ACC112 (cell line): ENCODE measurements at regions not wholly inside any gene's neighbourhood (a gene's known extent, or its start where the extent isn't known, plus 50 kb on each side); places are given as distances from the start of the nearest gene placed in this dataset.

Experiments
- H2AFZ ChIP-seq: fragments of 200-600 bp; sonication (generic); one replicate; pipeline ENCODE4 v1.6.0; 2017; ENCODE audit warnings: antibody characterized with exemption, low read length; ENCODE audit not compliant: unreplicated experiment
- H3K27ac ChIP-seq: fragments of 200-600 bp; sonication (generic); 2 replicates; pipeline ENCODE4 v1.5.1; 2014; ENCODE audit warnings: low read depth, mild to moderate bottlenecking, antibody characterized with exemption, low read length, moderate library complexity
- H3K27me3 ChIP-seq: fragments of 200-600 bp; sonication (generic); 2 replicates; pipeline ENCODE4 v1.6.1; 2014; ENCODE audit warnings: mild to moderate bottlenecking, antibody characterized with exemption, low read length, moderate library complexity, mixed read lengths; ENCODE audit not compliant: insufficient read depth
- H3K36me3 ChIP-seq: fragments of 200-600 bp; sonication (generic); 2 replicates; pipeline ENCODE4 v1.6.1; 2016; ENCODE audit warnings: mild to moderate bottlenecking, antibody characterized with exemption, low read length, moderate library complexity, mixed read lengths; ENCODE audit not compliant: insufficient read depth
- H3K4me1 ChIP-seq: fragments of 200-600 bp; sonication (generic); one replicate; pipeline ENCODE4 v1.6.1; 2016; ENCODE audit warnings: low read length, mixed read lengths; ENCODE audit not compliant: insufficient read depth, unreplicated experiment, control insufficient read depth
- H3K4me3 ChIP-seq: fragments of 200-600 bp; sonication (generic); 2 replicates; pipeline ENCODE4 v1.5.1; 2014; ENCODE audit warnings: mild to moderate bottlenecking, low read depth, low read length
- H3K79me2 ChIP-seq: fragments of 200-600 bp; sonication (generic); one replicate; pipeline ENCODE4 v1.6.0; 2016; ENCODE audit warnings: low read length; ENCODE audit not compliant: control insufficient read depth, unreplicated experiment, insufficient read depth

GRCh38 chr1:62981434-62981833, 197.5 kb downstream of the ATG4C start:
- Histone ChIP-seq H3K27me3 (peaks cover 77% of the 10 kb centered on the region), H2AFZ (no peak overlapping the region), H3K27ac (no peak overlapping the region)

GRCh38 chr1:62988867-62989266, 204.9 kb downstream of the ATG4C start:
- no peaks in the 10 kb centered on the region for H3K79me2 ChIP-seq
- H3K4me1 ChIP-seq: no peaks in the 10 kb centered on the region
- peaks cover 84% of the 10 kb centered on the region for H3K27me3 ChIP-seq
- H3K4me3 ChIP-seq: no peak overlapping the region
- no peaks in the 10 kb centered on the region for H3K36me3 ChIP-seq
- H3K27ac ChIP-seq: no peak overlapping the region
- H2AFZ ChIP-seq: no peak overlapping the region

More at GRCh38 chr1:62981434-62981833, 197.5 kb downstream of the ATG4C start:
- Histone ChIP-seq H3K4me1 (no peaks in the 10 kb centered on the region), H3K4me3 (no peak overlapping the region), H3K79me2 (no peaks in the 10 kb centered on the region), H3K36me3 (no peaks in the 10 kb centered on the region)

- H3K27ac ChIP-seq: no peak overlapping the region
- H3K4me3 ChIP-seq: no peak overlapping the region
- no peaks in the 10 kb centered on the region for H3K36me3 ChIP-seq
- no peak overlapping the region for H2AFZ ChIP-seq
- H3K79me2 ChIP-seq: no peaks in the 10 kb centered on the region
- H3K4me1 ChIP-seq: no peaks in the 10 kb centered on the region
- peaks cover 83% of the 10 kb centered on the region for H3K27me3 ChIP-seq
These were observed 205.6 kb downstream of the ATG4C start for GRCh38 chr1:62989497-62989896.

GRCh38 chr1:62991152-62991551, 207.2 kb downstream of the ATG4C start:
- no peaks in the 10 kb centered on the region for H3K36me3 ChIP-seq
- no peaks in the 10 kb centered on the region for H3K79me2 ChIP-seq
- H3K27me3 ChIP-seq: peaks cover 75% of the 10 kb centered on the region
- H2AFZ ChIP-seq: no peak overlapping the region
- H3K4me1 ChIP-seq: no peaks in the 10 kb centered on the region
- H3K4me3 ChIP-seq: no peak overlapping the region
- no peak overlapping the region for H3K27ac ChIP-seq

- H3K79me2 ChIP-seq: no peaks in the 10 kb centered on the region
- peaks cover 78% of the 10 kb centered on the region for H3K27me3 ChIP-seq
- H3K36me3 ChIP-seq: no peaks in the 10 kb centered on the region
- H2AFZ ChIP-seq: no peak overlapping the region
- H3K4me3 ChIP-seq: no peak overlapping the region
- no peaks in the 10 kb centered on the region for H3K4me1 ChIP-seq
- H3K27ac ChIP-seq: no peak overlapping the region
These were observed 209.9 kb downstream of the ATG4C start for GRCh38 chr1:62993844-62994243.

GRCh38 chr1:62995173-62995572, 211.2 kb downstream of the ATG4C start:
- no peak overlapping the region for H2AFZ ChIP-seq
- H3K4me3 ChIP-seq: no peak overlapping the region
- H3K36me3 ChIP-seq: no peaks in the 10 kb centered on the region
- H3K4me1 ChIP-seq: no peaks in the 10 kb centered on the region
- no peak overlapping the region for H3K27ac ChIP-seq
- peaks cover 83% of the 10 kb centered on the region for H3K27me3 ChIP-seq
- H3K79me2 ChIP-seq: no peaks in the 10 kb centered on the region

- peaks cover 86% of the 10 kb centered on the region for H3K27me3 ChIP-seq
- no peaks in the 10 kb centered on the region for H3K79me2 ChIP-seq
- H2AFZ ChIP-seq: no peak overlapping the region
- no peak overlapping the region for H3K27ac ChIP-seq
- H3K4me3 ChIP-seq: no peak overlapping the region
- no peaks in the 10 kb centered on the region for H3K4me1 ChIP-seq
- H3K36me3 ChIP-seq: no peaks in the 10 kb centered on the region
These were observed 214.0 kb downstream of the ATG4C start for GRCh38 chr1:62997884-62998283.

GRCh38 chr1:62998845-62999649, 215.1 kb downstream of the ATG4C start:
- Histone ChIP-seq H3K79me2 (no peaks in the 10 kb centered on the region), H2AFZ (no peak overlapping the region)

GRCh38 chr1:63000508-63000907, 216.6 kb downstream of the ATG4C start:
- Histone ChIP-seq H3K4me1 (no peaks in the 10 kb centered on the region), H3K4me3 (no peak overlapping the region), H3K36me3 (no peaks in the 10 kb centered on the region), H3K27ac (no peak overlapping the region), H3K79me2 (no peaks in the 10 kb centered on the region), H2AFZ (no peak overlapping the region), H3K27me3 (peaks cover 79% of the 10 kb centered on the region)

More at GRCh38 chr1:62998845-62999649, 215.1 kb downstream of the ATG4C start:
- Histone ChIP-seq H3K27me3 (peaks cover 78% of the 10 kb centered on the region), H3K27ac (no peak overlapping the region), H3K36me3 (no peaks in the 10 kb centered on the region), H3K4me3 (no peak overlapping the region), H3K4me1 (no peaks in the 10 kb centered on the region)

- Histone ChIP-seq H3K4me1 (no peaks in the 10 kb centered on the region), H3K79me2 (no peaks in the 10 kb centered on the region), H2AFZ (no peak overlapping the region), H3K4me3 (no peak overlapping the region), H3K27me3 (peaks cover 57% of the 10 kb centered on the region), H3K27ac (no peak overlapping the region), H3K36me3 (no peaks in the 10 kb centered on the region)
These were observed 220.9 kb downstream of the ATG4C start for GRCh38 chr1:63004868-63005267.

- H3K4me3 ChIP-seq: no peak overlapping the region
- no peak overlapping the region for H2AFZ ChIP-seq
- H3K36me3 ChIP-seq: no peaks in the 10 kb centered on the region
- H3K27me3 ChIP-seq: peaks cover 47% of the 10 kb centered on the region
- no peaks in the 10 kb centered on the region for H3K4me1 ChIP-seq
- no peak overlapping the region for H3K27ac ChIP-seq
- H3K79me2 ChIP-seq: no peaks in the 10 kb centered on the region
These were observed 221.9 kb downstream of the ATG4C start for GRCh38 chr1:63005812-63006211.
